HG03025 (cell line): ENCODE measurements at regions not wholly inside any gene's neighbourhood (a gene's known extent, or its start where the extent isn't known, plus 50 kb on each side); places are given as distances from the start of the nearest gene placed in this dataset.

Source experiments
- ATAC-seq: cut with Tn5 transposase; IDR thresholded peaks from one replicate; pipeline ENCODE4 v1.9.1; 2021; ENCODE audit warnings: mild to moderate bottlenecking, moderate library complexity; ENCODE audit not compliant: unreplicated experiment, low FRiP score

- ATAC-seq = no peak
Observed at GRCh38 chr7:124992851-124993562, 63.4 kb upstream of the POT1 start.

- ATAC-seq = no peak
Observed at GRCh38 chr7:124989911-124990310, 60.3 kb upstream of the POT1 start.
